ENCODE measurements at regions not wholly inside any gene's neighbourhood (a gene's known extent, or its start where the extent isn't known, plus 50 kb on each side); places are given as distances from the start of the nearest gene placed in this dataset.

GRCh38 chr16:86889974-86890373, 311.6 kb downstream of the FOXL1 start:
- Histone ChIP-seq H3K9me3 (no peaks in the 10 kb centered on the region), H3K4me1 (peaks cover 0 to 7% of the 10 kb centered on the region in 2 donors), H3K36me3 (no peaks in the 10 kb centered on the region), H3K27ac (no peak overlapping the region), H3K4me3 (no peak overlapping the region), H3K27me3 (no peaks in the 10 kb centered on the region)
- TF ChIP-seq CTCF (IDR thresholded peaks at IDR 0.05): no peak
- DNase-seq (ENCODE audit: low spot score): no peak

GRCh38 chr16:86891121-86891520, 312.8 kb downstream of the FOXL1 start:
- Histone ChIP-seq H3K9me3 (no peaks in the 10 kb centered on the region), H3K4me1 (peaks cover 0 to 7% of the 10 kb centered on the region in 2 donors), H3K36me3 (no peaks in the 10 kb centered on the region), H3K4me3 (no peak overlapping the region), H3K27ac (no peak overlapping the region), H3K27me3 (no peaks in the 10 kb centered on the region)
- TF ChIP-seq CTCF (IDR thresholded peaks at IDR 0.05): no peak
- DNase-seq (ENCODE audit: low spot score): no peak

GRCh38 chr16:86891631-86892030, 313.3 kb downstream of the FOXL1 start:
- Histone ChIP-seq H3K4me1 (peaks cover 0 to 7% of the 10 kb centered on the region in 2 donors), H3K4me3 (no peak overlapping the region), H3K36me3 (no peaks in the 10 kb centered on the region), H3K27ac (no peak overlapping the region), H3K9me3 (no peaks in the 10 kb centered on the region), H3K27me3 (no peaks in the 10 kb centered on the region)
- DNase-seq (ENCODE audit: low spot score): no peak
- no peak for TF ChIP-seq CTCF (IDR thresholded peaks at IDR 0.05)

GRCh38 chr16:86892509-86892908, 314.2 kb downstream of the FOXL1 start:
- H3K36me3 ChIP-seq: no peaks in the 10 kb centered on the region
- H3K4me3 ChIP-seq: no peak overlapping the region
- no peak overlapping the region for H3K27ac ChIP-seq
- H3K4me1 ChIP-seq: peaks cover 0 to 7% of the 10 kb centered on the region in 2 donors
- H3K9me3 ChIP-seq: no peaks in the 10 kb centered on the region
- H3K27me3 ChIP-seq: no peaks in the 10 kb centered on the region
- DNase-seq (ENCODE audit: low spot score): no peak
- TF ChIP-seq CTCF (IDR thresholded peaks at IDR 0.05): no peak

- H3K36me3 ChIP-seq: no peaks in the 10 kb centered on the region
- no peaks in the 10 kb centered on the region for H3K27me3 ChIP-seq
- H3K27ac ChIP-seq: no peak overlapping the region
- H3K9me3 ChIP-seq: no peaks in the 10 kb centered on the region
- DNase-seq (ENCODE audit: low spot score): no peak
- peaks cover 0 to 7% of the 10 kb centered on the region in 2 donors for H3K4me1 ChIP-seq
- no peak for TF ChIP-seq CTCF (IDR thresholded peaks at IDR 0.05)
- no peak overlapping the region for H3K4me3 ChIP-seq
These were observed 315.2 kb downstream of the FOXL1 start for GRCh38 chr16:86893506-86893905.

GRCh38 chr16:86894029-86894567, 315.7 kb downstream of the FOXL1 start:
- H3K27ac ChIP-seq: no peak overlapping the region
- H3K36me3 ChIP-seq: no peaks in the 10 kb centered on the region
- no peak overlapping the region for H3K4me3 ChIP-seq
- H3K4me1 ChIP-seq: peaks cover 0 to 7% of the 10 kb centered on the region in 2 donors
- no peak for DNase-seq (ENCODE audit: low spot score)
- H3K9me3 ChIP-seq: no peaks in the 10 kb centered on the region
- no peaks in the 10 kb centered on the region for H3K27me3 ChIP-seq
- no peak for TF ChIP-seq CTCF (IDR thresholded peaks at IDR 0.05)
